GM18502 (cell line): ENCODE measurements at regions not wholly inside any gene's neighbourhood (a gene's known extent, or its start where the extent isn't known, plus 50 kb on each side); places are given as distances from the start of the nearest gene placed in this dataset.
"Not testable (repeated sequence)": the region's sequence is repeated elsewhere in the genome, so short reads cannot be mapped to it uniquely, and the experiment has no call there.

Experiments used
- ATAC-seq: cut with Tn5 transposase; IDR thresholded peaks from one replicate; pipeline ENCODE4 v1.9.1; 2021; ENCODE audit warnings: mild to moderate bottlenecking; ENCODE audit not compliant: unreplicated experiment, poor library complexity

GRCh38 chr11:127818625-127819024, 768.7 kb downstream of the ETS1 start:
- ATAC-seq, result no peak

- ATAC-seq, result no peak
Measured at GRCh38 chr11:127816962-127817361, 770.4 kb downstream of the ETS1 start.

GRCh38 chr11:127815331-127815730, 772.0 kb downstream of the ETS1 start:
- ATAC-seq, result no peak

- no peak for ATAC-seq
Measured at GRCh38 chr11:127806501-127806900, 780.9 kb downstream of the ETS1 start.

- no peak for ATAC-seq
Measured at GRCh38 chr11:127805771-127806170, 781.6 kb downstream of the ETS1 start.

- ATAC-seq, result no peak
Measured at GRCh38 chr11:127804747-127805400, 782.5 kb downstream of the ETS1 start.

- ATAC-seq, result no peak
Measured at GRCh38 chr11:127803755-127804154, 783.6 kb downstream of the ETS1 start.

- ATAC-seq, result no peak
Measured at GRCh38 chr11:127800989-127801688, 786.2 kb downstream of the ETS1 start.

- no peak for ATAC-seq
Measured at GRCh38 chr11:127795326-127795725, 792.0 kb downstream of the ETS1 start.

GRCh38 chr11:127791844-127792243, 791.3 kb upstream of the KIRREL3 start:
- ATAC-seq, result no peak

- no peak for ATAC-seq
Measured at GRCh38 chr11:127790592-127790991, 790.0 kb upstream of the KIRREL3 start.

GRCh38 chr11:127789927-127790326, 789.4 kb upstream of the KIRREL3 start:
- ATAC-seq, result peak; percentile 50

GRCh38 chr11:127772938-127773337, 772.4 kb upstream of the KIRREL3 start:
- ATAC-seq, result not testable (repeated sequence)

GRCh38 chr11:127768931-127769330, 768.4 kb upstream of the KIRREL3 start:
- not testable (repeated sequence) for ATAC-seq

- no peak for ATAC-seq
Measured at GRCh38 chr11:127766734-127767133, 766.2 kb upstream of the KIRREL3 start.

- no peak for ATAC-seq
Measured at GRCh38 chr11:127738771-127739286, 738.3 kb upstream of the KIRREL3 start.

- no peak for ATAC-seq
Measured at GRCh38 chr11:127737499-127737898, 736.9 kb upstream of the KIRREL3 start.

- ATAC-seq, result no peak
Measured at GRCh38 chr11:127733552-127733951, 733.0 kb upstream of the KIRREL3 start.

GRCh38 chr11:127726367-127726766, 725.8 kb upstream of the KIRREL3 start:
- no peak for ATAC-seq

GRCh38 chr11:127723714-127724113, 723.1 kb upstream of the KIRREL3 start:
- no peak for ATAC-seq

GRCh38 chr11:127713226-127713625, 712.7 kb upstream of the KIRREL3 start:
- ATAC-seq, result no peak

- no peak for ATAC-seq
Measured at GRCh38 chr11:127711748-127712147, 711.2 kb upstream of the KIRREL3 start.
